BE2C (cell line): ENCODE measurements at regions not wholly inside any gene's neighbourhood (a gene's known extent, or its start where the extent isn't known, plus 50 kb on each side); places are given as distances from the start of the nearest gene placed in this dataset.

Experiments
- DNase-seq: peaks from one replicate; pipeline ENCODE4 v3.0.0-alpha.2; 2020
- H3K27me3 ChIP-seq: fragments of 250-450 bp; sonication (Bioruptor Pico); 2 replicates; pipeline ENCODE4 v1.5.1; 2020; ENCODE audit warnings: mild to moderate bottlenecking
- H3K36me3 ChIP-seq: fragments of 250-450 bp; sonication (Bioruptor Pico); 2 replicates; pipeline ENCODE4 v1.5.1; 2020; ENCODE audit warnings: mild to moderate bottlenecking
- H3K4me1 ChIP-seq: fragments of 250-450 bp; sonication (Bioruptor Pico); 2 replicates; pipeline ENCODE4 v1.5.1; 2020
- H3K4me3 ChIP-seq: 2 replicates; pipeline ENCODE4 v1.5.1; 2011; ENCODE audit warnings: low read depth, low read length
- H3K9me3 ChIP-seq: fragments of 250-450 bp; sonication (Bioruptor Pico); 2 replicates; pipeline ENCODE4 v1.5.1; 2020
- TF ChIP-seq, protein P1 (sequence below): IDR thresholded peaks from 2 replicates; pipeline ENCODE4 v1.5.1; 2012; ENCODE audit warnings: mild to moderate bottlenecking, low read depth, low read length

DNA sequence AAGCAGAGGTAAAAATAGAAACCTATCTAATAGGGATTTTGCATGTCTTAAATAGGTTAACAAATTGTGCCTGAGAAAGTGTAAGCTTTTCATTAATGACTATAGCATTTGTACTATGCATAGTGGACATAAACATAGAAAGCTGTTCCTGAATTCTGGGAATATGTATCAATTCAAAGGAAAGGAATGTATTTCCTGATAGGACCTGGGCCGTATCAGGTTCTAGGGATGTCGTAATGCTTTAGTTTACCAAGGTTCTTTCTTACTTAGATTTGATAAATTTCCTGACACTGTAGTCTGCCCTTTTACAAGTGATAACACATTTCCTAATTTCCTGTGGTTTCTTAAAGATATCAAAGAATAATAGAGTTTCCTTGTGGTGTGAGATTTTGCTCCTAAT is 191.3 kb downstream of the CDH7 start:
- TF ChIP-seq, protein P1, sequence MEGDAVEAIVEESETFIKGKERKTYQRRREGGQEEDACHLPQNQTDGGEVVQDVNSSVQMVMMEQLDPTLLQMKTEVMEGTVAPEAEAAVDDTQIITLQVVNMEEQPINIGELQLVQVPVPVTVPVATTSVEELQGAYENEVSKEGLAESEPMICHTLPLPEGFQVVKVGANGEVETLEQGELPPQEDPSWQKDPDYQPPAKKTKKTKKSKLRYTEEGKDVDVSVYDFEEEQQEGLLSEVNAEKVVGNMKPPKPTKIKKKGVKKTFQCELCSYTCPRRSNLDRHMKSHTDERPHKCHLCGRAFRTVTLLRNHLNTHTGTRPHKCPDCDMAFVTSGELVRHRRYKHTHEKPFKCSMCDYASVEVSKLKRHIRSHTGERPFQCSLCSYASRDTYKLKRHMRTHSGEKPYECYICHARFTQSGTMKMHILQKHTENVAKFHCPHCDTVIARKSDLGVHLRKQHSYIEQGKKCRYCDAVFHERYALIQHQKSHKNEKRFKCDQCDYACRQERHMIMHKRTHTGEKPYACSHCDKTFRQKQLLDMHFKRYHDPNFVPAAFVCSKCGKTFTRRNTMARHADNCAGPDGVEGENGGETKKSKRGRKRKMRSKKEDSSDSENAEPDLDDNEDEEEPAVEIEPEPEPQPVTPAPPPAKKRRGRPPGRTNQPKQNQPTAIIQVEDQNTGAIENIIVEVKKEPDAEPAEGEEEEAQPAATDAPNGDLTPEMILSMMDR, result no peak
- no peak overlapping the region for H3K4me3 ChIP-seq
- no peaks in the 10 kb centered on the region for H3K27me3 ChIP-seq

DNA sequence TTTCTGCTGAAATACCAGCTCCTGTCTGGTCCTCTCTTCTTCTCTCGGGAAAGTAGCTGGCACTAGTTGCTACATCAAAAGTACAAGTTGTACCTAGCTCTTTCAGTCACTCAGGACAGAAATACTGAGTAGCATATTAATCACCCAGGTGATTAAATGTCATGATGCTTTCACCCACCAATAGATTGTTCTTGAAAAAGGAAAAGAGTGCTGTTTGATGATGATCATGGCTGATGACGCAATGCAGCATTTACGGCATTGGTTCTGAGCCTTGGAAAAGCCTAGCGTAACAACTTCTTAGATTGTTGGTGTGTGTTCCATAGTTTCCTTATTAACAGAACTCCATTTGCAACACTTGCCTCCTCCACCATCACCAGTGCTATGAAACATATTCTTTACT is 190.7 kb downstream of the CDH7 start:
- Histone ChIP-seq H3K27me3 (no peaks in the 10 kb centered on the region), H3K36me3 (no peaks in the 10 kb centered on the region), H3K4me1 (no peaks in the 10 kb centered on the region), H3K9me3 (no peaks in the 10 kb centered on the region), H3K4me3 (no peak overlapping the region)
- DNase-seq, result no peak
- TF ChIP-seq, protein P1, result no peak

More for the DNA sequence above, 191.3 kb downstream of the CDH7 start:
- no peaks in the 10 kb centered on the region for H3K4me1 ChIP-seq
- no peaks in the 10 kb centered on the region for H3K36me3 ChIP-seq
- no peaks in the 10 kb centered on the region for H3K9me3 ChIP-seq
- no peak for DNase-seq
